ENCODE measurements at regions not wholly inside any gene's neighbourhood (a gene's known extent, or its start where the extent isn't known, plus 50 kb on each side); places are given as distances from the start of the nearest gene placed in this dataset.
A peak's percentile ranks its signal among the peaks of the same experiment; 100 is the strongest.

DNA sequence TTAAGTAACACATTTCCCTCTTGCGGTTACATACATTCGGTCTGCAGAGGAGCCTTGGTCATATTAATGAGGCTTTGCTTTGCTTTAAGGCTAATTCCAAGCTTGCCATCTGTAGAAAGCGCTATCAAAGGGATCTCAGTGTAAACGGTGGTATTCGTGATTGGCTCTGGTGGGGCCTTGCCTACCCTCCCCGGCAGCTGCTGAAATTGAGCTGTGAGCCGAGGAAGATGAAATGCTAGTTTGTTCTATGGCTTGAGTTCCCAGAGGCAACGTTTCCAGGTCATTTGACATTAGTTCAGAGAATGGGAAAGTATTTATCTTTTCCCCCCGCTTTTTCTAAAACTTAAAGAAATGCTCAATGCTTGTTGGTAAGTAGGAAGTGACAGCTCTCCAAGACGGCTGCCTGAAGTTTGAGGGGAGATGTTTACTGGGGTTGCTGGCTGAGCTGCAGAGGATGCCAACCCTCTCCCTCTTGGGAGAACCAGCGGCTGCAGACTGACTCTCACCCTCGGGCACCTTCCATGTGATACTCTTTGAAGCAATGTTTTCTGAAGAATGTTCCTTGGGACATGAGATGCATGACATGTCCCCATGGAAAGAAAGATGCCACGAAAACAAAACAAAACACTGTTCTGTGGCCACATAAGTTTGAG, 458.7 kb upstream of the EEF2KMT start:
- no peak for DNase-seq

GRCh38 chr16:5551909-5552308, 454.3 kb upstream of the EEF2KMT start:
- no peak for DNase-seq

GRCh38 chr16:5549802-5550201, 452.2 kb upstream of the EEF2KMT start:
- DNase-seq: no peak

DNA sequence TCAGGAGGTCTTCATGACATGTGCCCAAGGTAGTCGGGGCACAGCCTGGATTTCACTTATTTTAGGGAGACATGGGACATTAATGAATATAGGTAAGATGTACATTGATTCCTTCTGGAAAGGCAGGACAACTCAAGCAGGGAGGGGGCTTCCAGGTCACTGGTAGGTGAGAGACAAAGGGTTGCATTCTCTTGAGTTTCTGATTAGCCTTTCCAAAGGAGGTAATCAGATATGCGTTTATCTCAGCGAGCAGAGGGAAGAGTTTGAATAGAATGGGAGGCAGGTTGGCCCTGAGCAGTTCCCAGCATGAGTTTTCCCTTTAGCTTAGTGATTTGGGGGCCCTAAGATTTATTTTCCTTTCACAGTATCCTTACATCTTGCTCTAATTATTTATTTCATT, 443.8 kb upstream of the EEF2KMT start:
- DNase-seq: no peak

GRCh38 chr16:5537347-5537746, 439.8 kb upstream of the EEF2KMT start:
- DNase-seq: no peak

DNA sequence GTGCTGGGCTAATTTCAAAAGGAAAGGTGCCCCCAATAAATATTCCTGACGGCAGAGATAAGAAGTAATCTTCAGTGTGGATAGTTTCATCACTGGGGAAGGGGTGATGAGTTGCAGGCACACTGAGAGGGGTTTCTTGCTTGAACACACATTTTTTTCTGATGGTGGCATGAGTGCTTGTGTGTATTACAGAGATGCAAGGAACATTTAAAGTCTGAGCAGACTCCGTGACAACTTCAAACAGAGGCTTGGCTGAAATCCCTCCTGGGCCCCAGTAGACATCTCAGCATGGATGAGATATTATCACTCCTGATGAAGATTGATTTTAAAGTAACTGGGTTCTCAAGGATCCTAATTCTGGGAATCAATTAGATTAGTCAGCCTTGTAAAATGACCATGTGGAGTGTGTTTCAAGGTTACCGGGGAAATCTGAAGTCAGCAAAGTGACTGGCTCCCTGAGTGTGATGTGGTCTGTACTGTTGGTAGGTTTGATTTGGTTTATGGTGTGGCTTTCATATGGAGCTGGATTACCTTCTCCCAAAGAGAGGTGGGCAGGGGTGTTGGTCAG, 435.8 kb upstream of the EEF2KMT start:
- no peak for DNase-seq

- DNase-seq: no peak
These were observed 430.2 kb upstream of the EEF2KMT start for GRCh38 chr16:5527817-5528216.

GRCh38 chr16:5526826-5527225, 429.2 kb upstream of the EEF2KMT start:
- DNase-seq: no peak

DNA sequence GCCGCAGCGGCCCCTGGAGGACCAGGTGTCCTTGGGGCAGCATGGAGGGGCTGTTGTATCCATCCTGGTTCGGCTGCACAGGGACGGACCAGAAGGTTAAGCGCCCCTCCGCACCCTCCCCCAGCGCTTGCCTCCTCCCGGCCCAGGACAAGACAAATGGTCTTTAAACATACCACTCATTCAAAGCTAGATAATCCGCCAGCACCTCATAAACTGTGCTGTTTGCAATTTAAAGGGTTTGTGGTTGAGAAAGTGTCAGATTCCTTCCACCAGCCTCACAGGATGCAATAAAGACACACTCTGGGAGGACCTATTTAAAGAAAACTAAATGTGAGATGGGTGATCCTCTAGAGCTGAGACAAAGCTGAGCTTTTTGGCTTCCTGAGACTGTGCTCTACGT, 426.2 kb upstream of the EEF2KMT start:
- DNase-seq: no peak

GRCh38 chr16:5516115-5516514, 418.5 kb upstream of the EEF2KMT start:
- no peak for DNase-seq

DNA sequence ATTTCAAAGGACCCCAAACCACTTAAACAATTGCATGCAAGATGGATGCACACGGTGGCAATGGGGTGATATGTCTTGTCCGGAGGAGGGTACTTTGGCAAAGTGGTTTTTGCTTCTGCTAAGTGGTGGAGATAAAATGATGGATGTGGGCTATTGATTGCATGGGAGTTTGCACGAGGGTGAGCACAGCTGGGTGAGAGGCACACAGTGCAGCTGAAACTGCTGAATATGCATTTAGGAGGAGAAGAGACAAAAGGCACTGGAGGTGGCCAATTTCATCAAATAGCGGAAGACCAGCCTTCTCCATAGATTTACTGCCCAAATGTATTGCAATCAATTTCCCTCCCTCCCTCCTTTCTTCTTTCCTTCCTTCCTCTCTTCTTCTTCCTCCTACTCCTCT, 414.4 kb upstream of the EEF2KMT start:
- no peak for DNase-seq

DNA sequence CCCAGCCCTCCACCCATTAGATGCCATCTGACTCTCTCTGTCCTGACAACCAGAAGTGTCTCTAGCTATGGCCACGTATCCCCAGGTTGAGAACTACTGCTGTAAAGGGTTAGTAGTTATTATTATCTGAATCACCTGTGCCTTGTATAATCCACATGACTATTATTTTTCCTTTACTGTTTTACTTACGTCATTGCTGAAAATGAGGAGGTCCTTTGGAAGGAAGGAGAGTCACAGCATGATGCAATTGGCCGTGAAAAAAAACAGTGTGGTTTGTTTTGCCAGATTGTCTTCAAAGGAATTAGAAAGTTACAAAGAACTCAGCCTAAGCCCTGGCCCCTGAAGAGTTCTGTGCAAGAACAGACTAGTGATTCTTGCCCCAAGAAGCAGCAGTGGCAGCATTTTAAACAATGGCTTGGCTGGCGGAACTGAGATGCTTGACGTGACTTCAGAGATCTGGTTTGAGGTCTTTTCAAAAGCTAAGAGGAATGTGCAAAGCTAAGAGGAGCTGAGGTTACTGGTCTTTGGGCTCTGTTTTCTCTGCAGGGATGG, 413.3 kb upstream of the EEF2KMT start:
- no peak for DNase-seq

DNA sequence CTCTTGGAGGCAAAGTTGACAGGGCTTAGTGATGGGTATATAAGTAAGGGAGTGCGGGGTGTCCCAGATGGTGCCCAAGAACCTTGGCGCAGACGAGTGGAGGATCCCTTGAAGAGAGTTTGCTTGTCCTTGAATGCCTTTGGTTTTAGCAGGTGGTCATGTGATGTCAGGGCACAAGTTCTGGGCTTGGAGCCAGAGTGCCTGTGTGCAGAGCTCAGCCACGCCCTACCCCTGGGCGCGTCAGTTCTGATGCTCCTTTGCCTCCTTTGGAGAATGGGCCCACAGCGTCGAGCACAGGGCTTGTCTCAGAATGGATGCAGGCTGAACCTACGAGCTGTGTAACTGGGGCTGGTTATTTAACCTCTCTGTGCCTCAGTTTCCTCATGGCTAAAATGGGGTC, 412.2 kb upstream of the EEF2KMT start:
- DNase-seq: no peak

DNA sequence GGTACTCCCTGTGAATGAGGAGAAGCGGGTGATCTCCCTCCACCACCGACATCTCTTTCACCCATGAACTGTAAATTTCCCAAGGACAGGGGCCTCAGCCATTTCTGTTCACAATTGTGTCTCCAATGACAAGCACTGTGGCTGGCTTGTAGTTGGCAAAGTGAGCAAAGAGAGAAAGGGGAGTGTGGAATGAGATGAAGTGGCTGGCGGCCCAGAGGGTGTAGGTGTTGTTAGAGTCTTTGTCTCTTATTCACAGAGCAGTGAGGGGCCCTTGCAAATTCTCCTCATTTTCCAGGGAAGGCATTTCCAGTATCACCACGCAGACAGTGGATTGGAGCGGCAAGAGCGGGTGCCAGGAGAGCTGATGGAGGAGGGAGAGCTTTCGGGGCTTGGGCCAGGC, 411.7 kb upstream of the EEF2KMT start:
- no peak for DNase-seq

DNA sequence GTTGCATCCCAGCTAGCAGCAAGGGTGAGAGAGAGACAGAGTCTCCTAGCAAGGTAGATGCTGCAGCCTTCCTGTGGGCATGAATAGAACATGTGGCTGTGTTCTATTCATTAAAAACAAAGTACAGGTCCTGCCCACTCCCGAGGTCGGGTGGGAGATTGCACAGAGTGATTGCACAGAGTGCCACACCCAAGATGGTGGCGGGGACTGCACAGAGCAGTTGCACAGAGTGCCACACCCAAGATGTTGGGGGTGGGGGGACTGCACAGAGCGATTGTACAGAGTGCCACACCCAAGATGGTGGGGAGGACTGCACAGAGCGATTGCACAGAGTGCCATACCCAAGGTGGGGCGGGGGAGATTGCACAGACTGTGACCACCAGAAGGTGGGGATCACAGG, 410.8 kb upstream of the EEF2KMT start:
- no peak for DNase-seq

GRCh38 chr16:5506021-5506420, 408.4 kb upstream of the EEF2KMT start:
- no peak for DNase-seq

- DNase-seq: peak; percentile 73
These were observed 407.7 kb upstream of the EEF2KMT start for GRCh38 chr16:5505091-5505887.

DNA sequence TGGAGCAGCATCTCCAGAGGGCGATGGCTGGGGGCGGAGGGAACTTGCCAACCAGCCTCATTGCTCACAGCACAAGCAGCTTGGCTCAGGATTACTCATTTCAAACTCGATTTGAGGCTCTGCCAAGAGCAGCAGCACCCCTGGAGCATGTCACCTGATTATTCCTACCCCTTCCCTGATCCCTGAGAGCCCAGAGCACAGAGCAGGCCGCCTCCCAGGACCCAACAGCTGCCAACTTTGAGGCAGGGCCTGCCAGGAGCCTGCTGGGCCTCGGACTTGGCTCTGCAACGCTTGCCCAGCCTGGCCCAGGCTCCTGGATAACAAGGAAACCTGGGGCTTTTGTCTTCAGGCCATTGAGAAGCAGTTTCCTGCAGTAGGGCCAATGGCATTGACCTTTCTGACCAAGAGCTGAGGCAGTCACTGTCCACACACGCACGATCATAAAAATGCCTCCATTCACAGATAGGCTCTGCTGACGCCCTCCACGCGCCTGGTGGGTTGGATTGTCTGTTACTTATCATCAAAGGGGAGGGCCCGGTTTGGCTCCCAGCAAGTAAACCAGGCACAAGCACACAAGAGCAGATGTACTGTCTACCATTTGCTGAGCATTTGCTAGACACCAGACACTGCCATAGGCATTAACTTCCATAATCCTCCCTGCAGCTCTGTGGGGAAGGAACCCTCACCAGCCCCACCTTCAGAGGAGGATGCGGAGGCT, 406.6 kb upstream of the EEF2KMT start:
- peak; percentile 39 for DNase-seq

DNA sequence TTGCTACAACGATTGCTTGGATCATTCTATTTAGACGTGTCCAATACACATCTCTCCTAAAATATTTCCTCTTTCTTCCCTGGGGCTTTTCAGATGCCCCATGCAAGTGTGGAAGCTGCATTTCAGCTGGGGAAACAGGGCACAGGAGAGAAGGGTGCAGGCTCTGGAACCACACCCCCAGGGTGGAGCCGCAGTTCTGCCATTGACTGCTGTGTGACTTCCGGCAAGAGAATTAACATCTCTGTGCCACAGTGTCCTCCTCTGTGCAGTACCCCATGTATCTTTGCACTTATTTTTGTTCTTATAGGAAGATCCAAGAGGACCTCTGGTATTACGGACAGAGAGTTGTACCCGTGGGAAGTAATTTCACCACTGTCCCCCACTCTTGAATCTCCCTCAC, 405.3 kb upstream of the EEF2KMT start:
- DNase-seq: no peak

- DNase-seq: peak; percentile 56
These were observed 404.9 kb upstream of the EEF2KMT start for GRCh38 chr16:5502467-5502869.

GRCh38 chr16:5500526-5500925, 402.9 kb upstream of the EEF2KMT start:
- no peak for DNase-seq

DNA sequence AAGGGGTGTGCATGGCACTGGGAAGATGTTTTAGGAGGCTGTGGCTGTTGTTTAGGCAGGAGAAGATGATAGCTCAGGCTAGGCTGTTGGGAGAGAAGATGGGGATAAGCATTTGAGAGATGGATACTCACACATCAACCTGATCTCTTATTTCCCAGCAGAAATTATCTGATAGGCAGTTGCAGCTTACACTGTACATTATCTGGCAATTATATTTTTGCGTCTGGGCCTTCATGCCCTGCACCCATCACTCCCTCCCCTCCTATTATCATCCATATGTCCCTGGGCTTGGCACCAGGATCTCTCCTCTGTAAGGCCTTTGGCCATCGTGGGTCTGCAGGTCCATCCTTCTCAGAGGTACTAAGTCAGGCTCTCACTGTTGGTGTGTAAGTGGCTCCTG, 401.0 kb upstream of the EEF2KMT start:
- DNase-seq: no peak

DNA sequence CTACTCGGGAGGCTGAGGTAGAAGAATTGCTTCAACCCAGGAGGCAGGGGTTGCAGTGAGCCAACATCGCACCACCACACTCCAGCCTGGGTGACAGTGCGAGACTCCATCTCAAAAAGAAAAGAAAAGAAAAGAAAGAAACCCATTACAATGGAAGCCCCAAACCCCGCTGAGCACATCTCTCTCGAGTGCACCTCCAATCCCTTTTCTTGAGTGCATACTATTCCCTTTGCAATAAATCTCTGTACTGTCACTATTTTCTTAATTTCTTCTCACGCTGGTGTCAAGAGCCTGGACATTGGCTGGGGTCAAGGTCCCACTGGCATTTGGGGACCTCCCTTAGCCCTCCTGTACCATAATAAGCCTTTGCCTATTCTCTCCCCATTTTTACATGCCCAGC, 398.4 kb upstream of the EEF2KMT start:
- no peak for DNase-seq

All from NCI-H2227 treated with DMSO at 0.1 percent for 48 hours (cell line).